H9 (cell line): ENCODE measurements at regions not wholly inside any gene's neighbourhood (a gene's known extent, or its start where the extent isn't known, plus 50 kb on each side); places are given as distances from the start of the nearest gene placed in this dataset.

Experiments used
- DNase-seq: peaks from one replicate; pipeline ENCODE4 v3.0.0-alpha.2; 2017
- H2AFZ ChIP-seq: one replicate; pipeline ENCODE4 v1.6.1; 2013; ENCODE audit warnings: mild to moderate bottlenecking, low read length, control low read depth, moderate library complexity
- H2AK5ac ChIP-seq: 2 replicates; pipeline ENCODE4 v1.6.1; 2013; ENCODE audit warnings: low read length, control low read depth, mixed read lengths; ENCODE audit not compliant: insufficient read length
- H2BK120ac ChIP-seq: one replicate; pipeline ENCODE4 v1.6.1; 2013; ENCODE audit warnings: low read depth, mild to moderate bottlenecking, low read length, control low read depth, inconsistent platforms; ENCODE audit not compliant: poor library complexity, severe bottlenecking
- H2BK12ac ChIP-seq: 2 replicates; pipeline ENCODE4 v1.6.1; 2013; ENCODE audit warnings: low read length, control low read depth, mixed read lengths, low read depth; ENCODE audit not compliant: insufficient read length
- H2BK15ac ChIP-seq: 2 replicates; pipeline ENCODE4 v1.6.1; 2013; ENCODE audit warnings: low read depth, low read length, control low read depth
- H2BK20ac ChIP-seq: one replicate; pipeline ENCODE4 v1.6.1; 2013; ENCODE audit warnings: low read depth, mild to moderate bottlenecking, low read length, control low read depth, inconsistent platforms; ENCODE audit not compliant: poor library complexity, severe bottlenecking
- H2BK5ac ChIP-seq: 2 replicates; pipeline ENCODE4 v1.6.1; 2013; ENCODE audit warnings: low read length, control low read depth, mixed read lengths; ENCODE audit not compliant: insufficient read length
- H3K14ac ChIP-seq: 2 replicates; pipeline ENCODE4 v1.6.1; 2013; ENCODE audit warnings: low read length, control low read depth; ENCODE audit not compliant: insufficient read depth
- H3K18ac ChIP-seq: 2 replicates; pipeline ENCODE4 v1.6.1; 2013; ENCODE audit warnings: low read depth, mild to moderate bottlenecking, mixed read lengths, low read length, control low read depth; ENCODE audit not compliant: insufficient read length
- H3K23ac ChIP-seq: 2 replicates; pipeline ENCODE4 v1.6.1; 2013; ENCODE audit warnings: low read length, control low read depth, mixed read lengths, low read depth; ENCODE audit not compliant: insufficient read length
- H3K23me2 ChIP-seq: 2 replicates; pipeline ENCODE4 v1.6.1; 2013; ENCODE audit warnings: low read depth, mild to moderate bottlenecking, mixed read lengths, low read length, control low read depth; ENCODE audit not compliant: insufficient read length, poor library complexity, severe bottlenecking
- H3K27ac ChIP-seq: 2 replicates; pipeline ENCODE4 v1.5.1; 2013; ENCODE audit warnings: low read length, control low read depth, mixed read lengths, low read depth; ENCODE audit not compliant: insufficient read length
- H3K27me3 ChIP-seq: 2 replicates; pipeline ENCODE4 v1.6.1; 2013; ENCODE audit warnings: low read length, control low read depth, inconsistent platforms; ENCODE audit not compliant: insufficient read depth
- H3K4ac ChIP-seq: 2 replicates; pipeline ENCODE4 v1.6.1; 2013; ENCODE audit warnings: low read depth, mild to moderate bottlenecking, control low read depth, inconsistent platforms, low read length, moderate library complexity
- H3K4me1 ChIP-seq: 2 replicates; pipeline ENCODE4 v1.6.1; 2013; ENCODE audit warnings: low read length, control low read depth, inconsistent platforms; ENCODE audit not compliant: insufficient read depth
- H3K4me2 ChIP-seq: 2 replicates; pipeline ENCODE4 v1.6.1; 2013; ENCODE audit warnings: low read length, control low read depth, mixed read lengths; ENCODE audit not compliant: insufficient read length, insufficient read depth
- H3K56ac ChIP-seq: 2 replicates; pipeline ENCODE4 v1.6.1; 2013; ENCODE audit warnings: low read depth, mild to moderate bottlenecking, mixed read lengths, low read length, control low read depth; ENCODE audit not compliant: insufficient read length
- H3K79me1 ChIP-seq: 2 replicates; pipeline ENCODE4 v1.6.1; 2013; ENCODE audit warnings: low read depth, mild to moderate bottlenecking, moderate library complexity, low read length, control low read depth, inconsistent platforms; ENCODE audit not compliant: insufficient read depth, poor library complexity, severe bottlenecking
- H3K79me2 ChIP-seq: 2 replicates; pipeline ENCODE4 v1.6.1; 2013; ENCODE audit warnings: low read length, control low read depth, inconsistent platforms; ENCODE audit not compliant: insufficient read depth
- H3K9ac ChIP-seq: 2 replicates; pipeline ENCODE4 v1.6.1; 2013; ENCODE audit warnings: low read length, control low read depth, mixed read lengths; ENCODE audit not compliant: insufficient read length; ENCODE audit errors: extremely low read depth
- H3K9me3 ChIP-seq: one replicate; pipeline ENCODE4 v1.6.1; 2013; ENCODE audit warnings: low read depth, low read length, inconsistent platforms; ENCODE audit not compliant: control insufficient read depth
- H3T11ph ChIP-seq: one replicate; pipeline ENCODE4 v1.6.1; 2013; ENCODE audit warnings: mild to moderate bottlenecking, low read length, control low read depth, inconsistent platforms
- H4K20me1 ChIP-seq: one replicate; pipeline ENCODE4 v1.6.1; 2013; ENCODE audit not compliant: control insufficient read depth, insufficient read length, insufficient read depth
- H4K5ac ChIP-seq: 2 replicates; pipeline ENCODE4 v1.6.1; 2013; ENCODE audit warnings: low read depth, mild to moderate bottlenecking, mixed read lengths, low read length, control low read depth; ENCODE audit not compliant: insufficient read length
- H4K8ac ChIP-seq: replicated peaks from 2 replicates; pipeline ENCODE4 v1.6.1; 2013; ENCODE audit warnings: low read length, control low read depth, mixed read lengths, low read depth; ENCODE audit not compliant: insufficient read length
- H4K91ac ChIP-seq: 2 replicates; pipeline ENCODE4 v1.6.1; 2013; ENCODE audit warnings: low read depth, mild to moderate bottlenecking, moderate library complexity, mixed read lengths, low read length, control low read depth; ENCODE audit not compliant: insufficient read length
- H3K27ac Mint-ChIP-seq, 3 experiments: 2 replicates in 2 of 3; 3 replicates in 1 of 3; pipeline ENCODE4 v1.8.0; 2020 to 2021; ENCODE audit warnings: mixed read lengths in 3 of 3, mild to moderate bottlenecking in 1 of 3, moderate library complexity in 1 of 3
- H3K27me3 Mint-ChIP-seq: 2 replicates; pipeline ENCODE4 v1.8.0; 2021; ENCODE audit warnings: low read depth, mild to moderate bottlenecking, moderate library complexity, mixed read lengths
- H3K36me3 Mint-ChIP-seq, 3 experiments: 2 replicates in 2 of 3; 3 replicates in 1 of 3; pipeline ENCODE4 v1.8.0; 2020 to 2021; ENCODE audit warnings: low read depth in 3 of 3, mixed read lengths in 3 of 3; ENCODE audit not compliant: insufficient read depth in 1 of 3
- H3K4me1 Mint-ChIP-seq, 2 experiments: 2 replicates each; pipeline ENCODE4 v1.8.0; 2020; ENCODE audit warnings: mixed read lengths in 2 of 2
- H3K4me3 Mint-ChIP-seq, 2 experiments: 2 replicates in 1 of 2; 3 replicates in 1 of 2; pipeline ENCODE4 v1.8.0; 2020 to 2021; ENCODE audit warnings: mild to moderate bottlenecking in 2 of 2, mixed read lengths in 2 of 2, moderate library complexity in 1 of 2
- H3K9me3 Mint-ChIP-seq, 2 experiments: 2 replicates in 1 of 2; 3 replicates in 1 of 2; pipeline ENCODE4 v1.8.0; 2020; ENCODE audit warnings: mild to moderate bottlenecking in 2 of 2, mixed read lengths in 2 of 2, moderate library complexity in 1 of 2
- CTCF ChIP-seq: fragments of 200-600 bp; sonication (generic); conservative IDR thresholded peaks from 3 replicates; pipeline ENCODE4 v1.8.0; 2021; ENCODE audit warnings: antibody characterized with exemption, mild to moderate bottlenecking
- WGBS: extraction: QIAGEN DNeasy Blood & Tissue Kit; methylation state at CpG from one replicate; pipeline ENCODE4 v1.1.7; 2013; ENCODE audit warnings: missing lambda C conversion rate, low lambda C conversion rate, mixed read lengths; ENCODE audit not compliant: insufficient read length; ENCODE audit errors: extremely low coverage; 5-methylcytosine and 5-hydroxymethylcytosine counted together

- no peaks in the 10 kb centered on the region for H3K9me3 ChIP-seq
- H3K18ac ChIP-seq: no peak overlapping the region
- H2AK5ac ChIP-seq: no peak overlapping the region
- Mint-ChIP-seq H3K27me3 (peaks cover 52% of the 10 kb centered on the region), H3K9me3 (peaks cover 0 to 5% of the 10 kb centered on the region in 2 experiments; a peak in 2 of 5 replicates), H3K4me3 (no peak overlapping the region), H3K4me1 (peaks cover 13 to 24% of the 10 kb centered on the region in 2 experiments), H3K27ac (no peak overlapping the region), H3K36me3 (no peaks in the 10 kb centered on the region)
- H2AFZ ChIP-seq: no peak overlapping the region
- WGBS: no CpG with 5 or more reads among the region's 8 CpGs
- H4K91ac ChIP-seq: no peak overlapping the region
- no peak for TF ChIP-seq CTCF
- no peak overlapping the region for H3K4me2 ChIP-seq
- no peak overlapping the region for H4K8ac ChIP-seq
- no peaks in the 10 kb centered on the region for H3K23me2 ChIP-seq
- H3K79me2 ChIP-seq: no peaks in the 10 kb centered on the region
- H3K4ac ChIP-seq: no peak overlapping the region
- no peak overlapping the region for H2BK15ac ChIP-seq
- no peak for DNase-seq
- no peak overlapping the region for H3K27ac ChIP-seq
- no peak overlapping the region for H3T11ph ChIP-seq
- H2BK20ac ChIP-seq: no peak overlapping the region
- H2BK120ac ChIP-seq: no peak overlapping the region
- H3K14ac ChIP-seq: no peak overlapping the region
- H2BK12ac ChIP-seq: no peak overlapping the region
- no peaks in the 10 kb centered on the region for H3K27me3 ChIP-seq
- H3K9ac ChIP-seq: no peak overlapping the region
- no peak overlapping the region for H4K5ac ChIP-seq
- H4K20me1 ChIP-seq: no peaks in the 10 kb centered on the region
- H2BK5ac ChIP-seq: no peak overlapping the region
- no peaks in the 10 kb centered on the region for H3K79me1 ChIP-seq
- no peak overlapping the region for H3K56ac ChIP-seq
- H3K4me1 ChIP-seq: no peaks in the 10 kb centered on the region; the same call in 1 of the 2 replicates
- no peak overlapping the region for H3K23ac ChIP-seq
Observed at GRCh38 chr16:86045591-86045971, 146.6 kb downstream of the IRF8 start.
